ENCODE measurements at regions not wholly inside any gene's neighbourhood (a gene's known extent, or its start where the extent isn't known, plus 50 kb on each side); places are given as distances from the start of the nearest gene placed in this dataset.

GRCh38 chr16:61564716-61565115 lies 471.5 kb downstream of the CDH8 start:
- TF ChIP-seq POLR2A (IDR thresholded peaks at IDR 0.05; ENCODE audit: low read depth, low read length) (no peak), TAF1 (IDR thresholded peaks at IDR 0.05; ENCODE audit: borderline replicate concordance, low read depth, low read length) (no peak), POLR2AphosphoS5 (IDR thresholded peaks at IDR 0.05; ENCODE audit: low read depth, low read length) (no peak)

Measured in GM12892 (cell line).